ENCODE measurements at regions not wholly inside any gene's neighbourhood (a gene's known extent, or its start where the extent isn't known, plus 50 kb on each side); places are given as distances from the start of the nearest gene placed in this dataset.

- Histone ChIP-seq H2BK20ac (ENCODE audit: low read length) (no peak overlapping the region), H2AK5ac (ENCODE audit: low read depth, low read length) (no peak overlapping the region), H3K4me2 (ENCODE audit: insufficient read depth in 1 of 2, low read depth in 2 of 2, low read length in 2 of 2) (no peak overlapping the region), H2BK5ac (ENCODE audit: low read depth, low read length) (no peak overlapping the region), H4K8ac (ENCODE audit: extremely low read depth, insufficient read depth, low read length) (no peak overlapping the region; the same call in 1 of the 2 replicates), H3K23me2 (ENCODE audit: low read depth, low read length) (no peaks in the 10 kb centered on the region; the same call in 1 of the 2 replicates), H4K91ac (replicated peaks; ENCODE audit: insufficient read length, low read length) (no peak overlapping the region), H3K27me3 (replicated peaks in 1 of 4; ENCODE audit: control insufficient read depth in 3 of 4, extremely low read depth in 1 of 4, insufficient read depth in 3 of 4, low read length in 3 of 4) (no peaks in the 10 kb centered on the region), H3K4me3 (ENCODE audit: extremely low read depth in 1 of 4, insufficient read depth in 2 of 4, low read depth in 3 of 4, low read length in 4 of 4) (no peak overlapping the region), H3K9me3 (ENCODE audit: insufficient read depth in 2 of 2, low read depth in 1 of 2, low read length in 1 of 2) (no peaks in the 10 kb centered on the region; a peak in 1 of 4 replicates), H3K23ac (ENCODE audit: insufficient read length) (no peak overlapping the region), H3K4ac (replicated peaks; ENCODE audit: insufficient read length, low read depth, low read length) (no peak overlapping the region), H3K56ac (replicated peaks; ENCODE audit: insufficient read length, low read depth, low read length) (no peak overlapping the region), H3K79me2 (ENCODE audit: control insufficient read depth in 1 of 2, insufficient read depth in 2 of 2, low read length in 2 of 2) (peaks cover 6 to 95% of the 10 kb centered on the region in 2 experiments), H3K9ac (replicated peaks in 1 of 4; ENCODE audit: extremely low read depth in 1 of 4, low read depth in 3 of 4, low read length in 3 of 4) (no peak overlapping the region), H2BK120ac (replicated peaks; ENCODE audit: low read depth, low read length) (no peak overlapping the region), H4K20me1 (replicated peaks in 1 of 2; ENCODE audit: control insufficient read depth in 1 of 2, insufficient read depth in 2 of 2, low read length in 2 of 2) (peaks cover 8 to 11% of the 10 kb centered on the region in 2 experiments), H3K4me1 (replicated peaks in 1 of 4; ENCODE audit: control insufficient read depth in 3 of 4, insufficient read depth in 4 of 4, low read length in 3 of 4) (peaks cover 8 to 58% (median 39%) of the 10 kb centered on the region in 4 experiments), H3K18ac (ENCODE audit: extremely low read depth, low read length) (no peak overlapping the region), H4K5ac (ENCODE audit: insufficient read length, low read depth, low read length) (no peak overlapping the region), H2BK15ac (ENCODE audit: low read length) (no peak overlapping the region), H3K27ac (ENCODE audit: low read depth, low read length) (no peak overlapping the region), H3K36me3 (ENCODE audit: control insufficient read depth in 2 of 4, insufficient read depth in 4 of 4, low read length in 3 of 4) (peaks cover 8 to 18% (median 12%) of the 10 kb centered on the region in 4 experiments; a peak in 5 of 8 replicates), H3K79me1 (ENCODE audit: low read depth, low read length) (peaks cover 26% of the 10 kb centered on the region), H3K14ac (ENCODE audit: insufficient read length) (no peak overlapping the region), H2BK12ac (ENCODE audit: low read depth, low read length) (no peak overlapping the region), H2AFZ (ENCODE audit: low read length) (no peak overlapping the region)
- FAIRE-seq (no peak), DNase-seq (ENCODE audit: low read depth in 1 of 2, low spot score in 2 of 2) (no peak)
- ChIA-PET CTCF (ENCODE audit: partially characterized antibody) (interaction anchor here (0.9 to 2.6 kb wide), 5 partner anchors 12 to 84 kb away, joined by 3 to 17 read pairs (median 3); no protein-coding TSS in a partner anchor), POLR2A (ENCODE audit: partially characterized antibody) (interaction anchor here (1.5 kb wide), 1 partner anchor 12 kb away, joined by 4 read pairs; no protein-coding TSS in a partner anchor)
- 91% methylated on average over 16 of the region's 16 CpGs; no CpG with 5 or more reads in 1 of the 2 experiments for WGBS, 2 experiments (ENCODE audit: extremely low coverage in 1 of 2, insufficient coverage in 1 of 2, insufficient read length in 1 of 2, insufficient replicate concordance in 2 of 2, low coverage in 1 of 2, low lambda C conversion rate in 2 of 2, missing lambda C conversion rate in 1 of 2)
- TF ChIP-seq KDM1A (IDR thresholded peaks at IDR 0.05; ENCODE audit: borderline replicate concordance, low read length): no peak
These were observed 337.5 kb downstream of the SEC14L1 start for GRCh38 chr17:77478281-77478680.
